ENCODE measurements at regions not wholly inside any gene's neighbourhood (a gene's known extent, or its start where the extent isn't known, plus 50 kb on each side); places are given as distances from the start of the nearest gene placed in this dataset.

GRCh38 chr6:10078581-10078980 is 336.3 kb downstream of the TFAP2A start:
- TF ChIP-seq POLR2A (IDR thresholded peaks at IDR 0.05; ENCODE audit: low read length) = no peak
- TF ChIP-seq GATA1 (IDR thresholded peaks at IDR 0.05; ENCODE audit: low read depth, low read length) = no peak
